IPS-18a (cell line): ENCODE measurements at regions not wholly inside any gene's neighbourhood (a gene's known extent, or its start where the extent isn't known, plus 50 kb on each side); places are given as distances from the start of the nearest gene placed in this dataset.

Experiments
- H3K27ac ChIP-seq: one replicate; pipeline ENCODE4 v1.5.1; 2013; ENCODE audit warnings: low read length
- H3K27me3 ChIP-seq: one replicate; pipeline ENCODE4 v1.6.1; 2013; ENCODE audit warnings: mild to moderate bottlenecking, low read length; ENCODE audit not compliant: control insufficient read depth, insufficient read depth
- H3K36me3 ChIP-seq: one replicate; pipeline ENCODE4 v1.6.1; 2013; ENCODE audit warnings: low read depth, low read length; ENCODE audit not compliant: control insufficient read depth
- H3K4me1 ChIP-seq: one replicate; pipeline ENCODE4 v1.6.1; 2013; ENCODE audit warnings: low read depth, low read length; ENCODE audit not compliant: control insufficient read depth
- H3K4me3 ChIP-seq: one replicate; pipeline ENCODE4 v1.5.1; 2013; ENCODE audit warnings: low read length
- H3K9ac ChIP-seq: one replicate; pipeline ENCODE4 v1.6.1; 2013; ENCODE audit warnings: mild to moderate bottlenecking, low read length, moderate library complexity
- H3K9me3 ChIP-seq: one replicate; pipeline ENCODE4 v1.6.1; 2013; ENCODE audit warnings: low read depth, low read length; ENCODE audit not compliant: control insufficient read depth

- no peak overlapping the region for H3K9ac ChIP-seq
- no peaks in the 10 kb centered on the region for H3K27me3 ChIP-seq
- H3K36me3 ChIP-seq: no peaks in the 10 kb centered on the region
- no peaks in the 10 kb centered on the region for H3K9me3 ChIP-seq
- H3K4me3 ChIP-seq: no peak overlapping the region
- no peaks in the 10 kb centered on the region for H3K4me1 ChIP-seq
- no peak overlapping the region for H3K27ac ChIP-seq
These were observed 126.5 kb upstream of the HABP2 start for GRCh38 chr10:113426181-113426877.

GRCh38 chr10:113427236-113427735 lies 125.6 kb upstream of the HABP2 start:
- Histone ChIP-seq H3K4me1 (no peaks in the 10 kb centered on the region), H3K9ac (no peak overlapping the region), H3K36me3 (no peaks in the 10 kb centered on the region), H3K9me3 (no peaks in the 10 kb centered on the region), H3K4me3 (no peak overlapping the region), H3K27me3 (no peaks in the 10 kb centered on the region), H3K27ac (no peak overlapping the region)

- Histone ChIP-seq H3K27ac (no peak overlapping the region), H3K4me1 (no peaks in the 10 kb centered on the region), H3K9ac (no peak overlapping the region)
These were observed 124.9 kb upstream of the HABP2 start for GRCh38 chr10:113427811-113428558.

GRCh38 chr10:113430634-113431397 lies 122.0 kb upstream of the HABP2 start:
- no peaks in the 10 kb centered on the region for H3K27me3 ChIP-seq
- no peaks in the 10 kb centered on the region for H3K4me1 ChIP-seq
- no peak overlapping the region for H3K9ac ChIP-seq
- no peaks in the 10 kb centered on the region for H3K36me3 ChIP-seq
- no peak overlapping the region for H3K4me3 ChIP-seq
- H3K9me3 ChIP-seq: no peaks in the 10 kb centered on the region
- H3K27ac ChIP-seq: no peak overlapping the region

More at GRCh38 chr10:113427811-113428558, 124.9 kb upstream of the HABP2 start:
- Histone ChIP-seq H3K36me3 (no peaks in the 10 kb centered on the region), H3K4me3 (no peak overlapping the region), H3K9me3 (no peaks in the 10 kb centered on the region), H3K27me3 (no peaks in the 10 kb centered on the region)

GRCh38 chr10:113431398-113432160 lies 121.3 kb upstream of the HABP2 start:
- no peak overlapping the region for H3K4me3 ChIP-seq
- H3K9ac ChIP-seq: no peak overlapping the region
- H3K27me3 ChIP-seq: no peaks in the 10 kb centered on the region
- H3K27ac ChIP-seq: no peak overlapping the region
- no peaks in the 10 kb centered on the region for H3K36me3 ChIP-seq
- no peaks in the 10 kb centered on the region for H3K9me3 ChIP-seq
- H3K4me1 ChIP-seq: no peaks in the 10 kb centered on the region

- H3K27me3 ChIP-seq: no peaks in the 10 kb centered on the region
- no peak overlapping the region for H3K9ac ChIP-seq
These were observed 119.1 kb upstream of the HABP2 start for GRCh38 chr10:113433711-113434110.

GRCh38 chr10:113434315-113434714 lies 118.5 kb upstream of the HABP2 start:
- Histone ChIP-seq H3K27ac (no peak overlapping the region), H3K36me3 (no peaks in the 10 kb centered on the region), H3K27me3 (no peaks in the 10 kb centered on the region), H3K4me3 (no peak overlapping the region), H3K4me1 (no peaks in the 10 kb centered on the region), H3K9me3 (no peaks in the 10 kb centered on the region), H3K9ac (no peak overlapping the region)

More at GRCh38 chr10:113433711-113434110, 119.1 kb upstream of the HABP2 start:
- Histone ChIP-seq H3K27ac (no peak overlapping the region), H3K4me3 (no peak overlapping the region), H3K9me3 (no peaks in the 10 kb centered on the region), H3K36me3 (no peaks in the 10 kb centered on the region), H3K4me1 (no peaks in the 10 kb centered on the region)

- H3K4me1 ChIP-seq: no peaks in the 10 kb centered on the region
- no peaks in the 10 kb centered on the region for H3K27me3 ChIP-seq
- no peaks in the 10 kb centered on the region for H3K36me3 ChIP-seq
- H3K4me3 ChIP-seq: no peak overlapping the region
- no peak overlapping the region for H3K27ac ChIP-seq
- H3K9ac ChIP-seq: no peak overlapping the region
- no peaks in the 10 kb centered on the region for H3K9me3 ChIP-seq
These were observed 117.9 kb upstream of the HABP2 start for GRCh38 chr10:113434950-113435349.

- Histone ChIP-seq H3K27me3 (no peaks in the 10 kb centered on the region), H3K4me3 (no peak overlapping the region), H3K4me1 (no peaks in the 10 kb centered on the region), H3K36me3 (no peaks in the 10 kb centered on the region), H3K9ac (no peak overlapping the region), H3K27ac (no peak overlapping the region), H3K9me3 (no peaks in the 10 kb centered on the region)
These were observed 117.0 kb upstream of the HABP2 start for GRCh38 chr10:113435881-113436280.

GRCh38 chr10:113436851-113437250 lies 116.0 kb upstream of the HABP2 start:
- Histone ChIP-seq H3K27me3 (no peaks in the 10 kb centered on the region), H3K4me1 (no peaks in the 10 kb centered on the region), H3K9me3 (no peaks in the 10 kb centered on the region), H3K4me3 (no peak overlapping the region), H3K9ac (no peak overlapping the region), H3K36me3 (no peaks in the 10 kb centered on the region), H3K27ac (no peak overlapping the region)

- Histone ChIP-seq H3K27ac (no peak overlapping the region), H3K36me3 (no peaks in the 10 kb centered on the region), H3K4me1 (no peaks in the 10 kb centered on the region), H3K4me3 (no peak overlapping the region), H3K9me3 (no peaks in the 10 kb centered on the region), H3K9ac (no peak overlapping the region), H3K27me3 (no peaks in the 10 kb centered on the region)
These were observed 114.2 kb upstream of the HABP2 start for GRCh38 chr10:113438652-113439051.
